ENCODE measurements at regions not wholly inside any gene's neighbourhood (a gene's known extent, or its start where the extent isn't known, plus 50 kb on each side); places are given as distances from the start of the nearest gene placed in this dataset.

DNA sequence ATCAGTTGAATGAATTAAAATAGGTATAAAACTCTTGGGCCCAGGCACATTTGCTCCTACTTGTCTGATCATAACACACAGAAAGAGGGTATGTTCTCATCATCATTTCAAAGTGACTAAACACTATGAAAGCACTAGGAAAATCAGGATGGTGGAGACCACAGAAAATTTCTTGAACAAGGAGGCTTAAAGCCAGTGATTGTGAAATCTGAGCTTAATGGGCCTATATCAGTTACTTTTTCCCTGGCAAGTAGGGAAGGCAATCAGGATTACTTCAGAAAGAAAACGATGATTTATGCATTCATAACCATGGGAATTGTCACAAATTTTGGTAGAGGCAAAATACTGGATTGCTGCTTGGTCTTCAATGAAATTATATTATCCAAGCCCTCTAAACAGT, 434.4 kb upstream of the CNTN4 start:
- TF ChIP-seq, protein P1, sequence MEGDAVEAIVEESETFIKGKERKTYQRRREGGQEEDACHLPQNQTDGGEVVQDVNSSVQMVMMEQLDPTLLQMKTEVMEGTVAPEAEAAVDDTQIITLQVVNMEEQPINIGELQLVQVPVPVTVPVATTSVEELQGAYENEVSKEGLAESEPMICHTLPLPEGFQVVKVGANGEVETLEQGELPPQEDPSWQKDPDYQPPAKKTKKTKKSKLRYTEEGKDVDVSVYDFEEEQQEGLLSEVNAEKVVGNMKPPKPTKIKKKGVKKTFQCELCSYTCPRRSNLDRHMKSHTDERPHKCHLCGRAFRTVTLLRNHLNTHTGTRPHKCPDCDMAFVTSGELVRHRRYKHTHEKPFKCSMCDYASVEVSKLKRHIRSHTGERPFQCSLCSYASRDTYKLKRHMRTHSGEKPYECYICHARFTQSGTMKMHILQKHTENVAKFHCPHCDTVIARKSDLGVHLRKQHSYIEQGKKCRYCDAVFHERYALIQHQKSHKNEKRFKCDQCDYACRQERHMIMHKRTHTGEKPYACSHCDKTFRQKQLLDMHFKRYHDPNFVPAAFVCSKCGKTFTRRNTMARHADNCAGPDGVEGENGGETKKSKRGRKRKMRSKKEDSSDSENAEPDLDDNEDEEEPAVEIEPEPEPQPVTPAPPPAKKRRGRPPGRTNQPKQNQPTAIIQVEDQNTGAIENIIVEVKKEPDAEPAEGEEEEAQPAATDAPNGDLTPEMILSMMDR (conservative IDR thresholded peaks at IDR 0.05 in 1 of 2, IDR thresholded peaks at IDR 0.05 in 1 of 2; ENCODE audit: low read depth in 1 of 2, low read length in 2 of 2), result no peak
- no peak for TF ChIP-seq EZH2 (IDR thresholded peaks at IDR 0.05; ENCODE audit: low read length, missing control alignments)

Data from fibroblast of lung (primary cell).